NCI-H510A treated with DMSO at 0.1 percent for 48 hours (cell line): ENCODE measurements at regions not wholly inside any gene's neighbourhood (a gene's known extent, or its start where the extent isn't known, plus 50 kb on each side); places are given as distances from the start of the nearest gene placed in this dataset.
"Not testable (repeated sequence)": the region's sequence is repeated elsewhere in the genome, so short reads cannot be mapped to it uniquely, and the experiment has no call there.

Experiments used
- DNase-seq: peaks from one replicate; lab custom pipeline; 2025; lab: John Stamatoyannopoulos, UW

DNA sequence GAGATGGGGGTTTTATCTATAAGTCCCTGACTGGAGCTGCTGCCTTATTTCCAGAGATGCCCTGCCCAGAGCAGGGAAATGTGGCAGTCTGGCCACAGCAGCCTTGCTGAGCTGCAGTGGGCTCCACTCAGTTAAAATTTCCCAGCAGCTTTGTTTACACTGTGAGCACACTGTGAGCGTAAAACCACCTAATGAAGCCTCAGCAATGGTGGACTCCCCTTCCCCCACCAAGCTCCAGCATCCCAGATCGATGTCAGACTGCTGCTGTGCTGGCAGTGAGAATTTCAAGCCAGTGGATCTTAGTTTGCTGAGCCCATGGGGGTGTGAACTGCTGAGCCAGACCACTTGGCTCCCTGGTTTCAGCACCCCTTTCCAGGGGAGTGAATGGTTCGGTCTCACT is 208.7 kb upstream of the RAI14 start:
- no peak for DNase-seq

DNA sequence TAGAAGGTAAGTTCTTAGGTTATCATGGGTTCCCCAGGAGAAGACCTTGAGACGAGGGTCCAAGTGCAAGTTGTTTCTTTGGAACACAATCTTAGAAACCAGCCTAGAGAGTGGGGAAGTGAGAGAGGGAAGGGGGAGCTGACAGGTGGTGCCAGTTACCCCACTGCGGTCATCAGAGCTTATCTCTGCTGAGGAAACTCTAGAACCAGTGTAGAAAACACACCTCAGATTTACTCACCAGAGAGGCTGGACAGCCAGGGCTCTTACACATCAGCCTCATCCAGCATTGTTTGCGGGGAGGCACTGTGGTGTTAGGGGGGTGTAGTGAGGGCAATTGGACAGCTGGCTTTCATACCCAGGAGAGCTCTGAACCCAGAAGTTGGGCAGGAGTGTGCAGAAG is 206.5 kb upstream of the RAI14 start:
- no peak for DNase-seq

DNA sequence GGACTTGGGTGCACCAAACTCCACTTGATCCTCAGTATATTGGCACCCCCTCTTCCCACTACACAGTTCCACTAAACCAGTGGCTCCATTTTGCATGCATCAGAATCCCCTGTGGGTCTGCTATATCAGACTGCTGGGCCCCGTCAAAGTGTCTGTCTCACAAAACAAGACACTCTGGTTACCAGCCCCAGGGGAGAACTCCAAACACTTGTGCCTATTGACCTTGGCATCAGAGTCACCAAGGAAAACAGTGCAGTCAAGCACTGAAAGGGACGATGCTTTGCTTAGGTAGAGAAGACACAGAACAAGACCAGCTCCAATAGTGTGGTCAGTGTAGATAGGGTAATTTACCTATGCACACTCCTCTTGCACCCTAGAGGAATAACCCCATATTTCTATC is 205.8 kb upstream of the RAI14 start:
- DNase-seq, result no peak

DNA sequence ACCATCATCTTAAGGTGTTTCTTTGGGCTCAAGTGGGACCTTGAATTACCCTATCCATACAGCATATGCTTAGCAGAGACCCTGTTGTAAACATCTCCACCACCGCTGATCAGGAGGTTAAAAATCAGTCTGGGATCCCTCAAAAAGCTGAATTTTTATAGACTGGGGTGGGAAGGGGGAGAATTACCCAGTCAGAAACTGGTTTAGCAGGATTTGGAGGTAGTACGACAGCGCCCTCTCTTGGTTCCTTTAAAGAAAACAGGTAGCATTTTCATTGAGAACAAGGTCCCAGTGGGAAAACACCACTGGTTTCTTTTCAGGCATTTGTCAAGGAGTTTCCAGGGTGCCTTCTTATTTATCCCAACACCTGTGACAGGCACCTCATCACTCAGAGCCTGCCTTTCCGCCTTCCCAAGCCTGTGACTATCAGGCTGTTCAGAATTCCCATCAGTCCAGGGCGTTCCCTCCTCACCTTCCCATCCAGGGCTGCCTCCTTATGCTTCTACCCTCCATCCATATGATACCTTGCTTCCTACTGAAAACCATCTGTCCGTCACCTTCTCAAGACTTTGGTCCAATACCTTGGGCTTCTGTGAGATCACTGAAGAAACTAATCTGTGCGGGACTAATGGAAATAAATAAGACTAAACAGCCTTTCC is 203.8 kb upstream of the RAI14 start:
- DNase-seq, result peak; percentile 59

DNA sequence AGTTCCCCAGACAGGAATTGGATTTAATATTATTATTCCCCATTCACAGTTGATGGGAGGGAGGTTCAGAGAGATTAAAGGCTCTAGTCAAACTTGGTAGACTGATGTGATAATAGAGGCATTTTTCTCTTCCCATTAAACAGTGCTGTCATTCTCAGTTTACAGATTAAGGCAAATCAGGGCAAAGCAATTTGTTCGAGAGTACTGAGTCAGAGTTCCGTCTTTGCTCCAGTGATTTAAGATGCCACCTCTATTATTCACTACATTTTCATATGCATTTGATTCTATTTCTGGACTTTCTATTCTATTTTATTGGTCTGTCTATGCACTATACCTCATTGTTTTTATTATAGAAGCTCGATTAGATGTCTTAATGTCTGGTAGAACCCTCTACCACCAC is 201.0 kb upstream of the RAI14 start:
- DNase-seq, result no peak

DNA sequence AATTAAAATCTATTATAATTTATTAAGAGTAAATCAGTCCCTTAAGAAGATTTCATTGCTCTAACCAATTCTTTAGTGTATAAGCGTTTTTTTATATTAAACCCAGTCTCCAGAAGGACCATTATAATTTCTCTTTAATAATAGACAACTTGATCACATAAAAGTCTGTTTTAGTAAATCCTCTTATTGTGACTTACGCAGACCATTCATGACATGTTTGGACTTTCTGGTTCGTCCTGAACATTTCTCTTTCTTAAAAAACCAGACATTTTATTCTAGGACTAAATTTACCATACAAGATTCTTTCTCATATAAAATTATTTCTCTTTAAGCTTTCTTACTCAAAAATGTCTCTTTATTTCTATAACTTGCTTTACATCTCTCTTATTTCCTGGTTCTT is 196.2 kb upstream of the RAI14 start:
- DNase-seq, result no peak

DNA sequence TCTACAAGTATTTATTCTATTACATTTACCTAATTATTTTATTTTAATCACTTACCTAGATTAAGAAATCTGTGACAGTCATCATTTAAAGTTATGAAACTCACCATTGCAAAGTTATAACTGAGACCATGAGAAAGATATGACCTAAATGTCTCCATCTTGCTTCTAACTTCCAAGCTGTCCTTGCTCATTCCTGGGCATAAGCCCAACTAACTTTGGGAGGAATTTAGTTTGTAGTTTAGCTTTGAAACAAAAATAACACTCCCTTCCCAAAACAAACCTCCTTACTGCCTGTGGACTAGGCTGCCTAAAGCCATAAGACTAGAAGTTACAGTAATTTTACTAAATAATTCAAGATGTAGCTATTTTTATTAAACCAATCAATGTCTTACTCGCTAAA is 195.6 kb upstream of the RAI14 start:
- DNase-seq, result no peak

DNA sequence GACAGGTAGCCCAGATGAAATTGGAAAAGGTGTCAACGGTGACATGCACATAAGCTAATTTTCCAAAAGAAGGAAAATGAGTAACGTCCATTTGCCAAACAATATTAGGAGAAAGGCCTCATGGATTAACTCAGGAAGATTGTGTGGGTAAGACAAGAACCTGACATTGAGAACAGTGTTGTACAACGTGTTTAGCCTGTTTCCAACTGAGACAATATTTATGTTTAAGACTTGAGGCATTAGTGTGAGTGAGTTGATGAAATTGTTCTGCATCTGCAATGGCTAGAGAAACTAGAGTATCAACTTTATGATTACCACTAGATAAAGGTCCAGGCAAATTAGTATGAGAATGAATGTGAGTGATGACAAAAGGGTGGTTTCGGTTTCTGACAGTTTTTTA is 191.3 kb upstream of the RAI14 start:
- DNase-seq, result no peak

DNA sequence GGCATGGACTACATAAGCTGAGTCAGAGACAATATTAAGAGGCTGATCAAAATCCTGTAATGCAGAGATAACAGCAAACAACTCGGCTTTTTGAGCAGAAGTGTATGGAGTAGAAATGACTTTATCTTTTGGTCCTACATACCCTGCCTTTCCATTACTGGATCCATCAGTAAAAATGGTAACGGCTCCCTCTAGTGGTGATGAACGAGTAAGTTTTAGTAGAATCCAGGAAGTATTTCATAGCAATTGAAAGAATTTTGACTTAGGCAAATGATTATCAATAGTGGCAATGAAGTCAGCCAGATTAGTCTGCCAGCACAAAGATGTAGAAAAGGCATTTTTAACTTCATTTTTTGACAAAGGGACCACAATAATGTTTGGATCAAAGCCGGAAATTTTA is 190.8 kb upstream of the RAI14 start:
- DNase-seq, result peak; percentile 80

DNA sequence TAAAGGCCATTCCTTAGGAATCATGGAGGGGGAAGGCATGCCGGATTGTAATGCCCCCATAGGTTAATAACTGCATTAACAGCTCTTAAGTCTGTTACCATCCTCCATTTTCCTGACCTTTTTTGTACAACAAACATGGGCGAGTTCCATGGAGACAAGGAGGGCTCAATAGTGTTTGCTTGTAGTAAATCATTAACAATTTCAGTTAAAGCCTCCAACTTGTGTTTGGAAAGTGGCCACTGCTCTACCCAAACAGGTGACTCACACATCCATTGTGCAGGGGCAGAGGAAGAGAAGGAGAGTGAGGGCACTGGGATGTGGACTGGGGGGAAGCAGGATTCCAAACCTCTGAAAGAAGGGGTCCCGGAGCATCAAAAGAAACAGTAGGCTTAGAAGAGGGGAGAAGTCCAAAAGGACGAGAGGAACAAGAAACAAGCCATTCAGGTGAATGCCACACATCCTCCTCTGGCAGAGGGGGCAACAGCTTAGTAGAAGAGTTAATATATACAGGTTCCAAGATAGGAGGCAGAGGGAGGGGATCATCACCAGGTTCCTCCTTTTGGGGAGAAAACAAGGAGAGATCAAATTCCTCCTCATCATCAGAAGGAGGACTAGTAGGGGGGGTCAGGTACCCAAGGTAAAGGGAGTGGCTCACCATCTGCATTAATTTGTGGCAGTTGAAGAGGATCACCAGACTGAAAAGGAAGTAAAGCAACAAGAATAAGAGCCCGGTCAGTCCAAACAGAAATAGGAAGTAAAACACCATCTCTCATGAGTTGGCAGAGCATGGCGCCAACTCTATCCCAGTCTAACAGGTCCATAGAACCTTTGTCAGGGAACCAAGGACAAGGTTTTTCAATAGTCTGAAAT is 189.4 kb upstream of the RAI14 start:
- not testable (repeated sequence) for DNase-seq

DNA sequence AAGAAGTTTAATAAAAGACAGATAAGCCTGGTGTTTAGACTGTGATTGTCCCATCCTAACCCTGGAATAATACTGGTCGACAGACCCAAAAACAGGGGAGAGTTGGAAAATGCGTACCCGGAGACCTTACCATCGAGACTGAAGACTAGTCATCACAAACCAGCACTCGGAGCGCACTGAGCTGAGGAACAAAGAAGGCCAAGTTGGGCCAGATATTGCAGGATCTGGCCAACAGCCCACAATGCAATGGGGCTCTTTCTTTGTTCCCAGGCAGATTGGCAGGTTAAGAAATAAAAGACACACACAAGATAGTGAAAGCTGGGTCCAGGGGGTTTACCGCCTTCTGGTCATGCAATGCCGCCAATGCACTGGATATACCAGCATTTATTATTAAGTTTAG is 188.7 kb upstream of the RAI14 start:
- DNase-seq, result no peak

DNA sequence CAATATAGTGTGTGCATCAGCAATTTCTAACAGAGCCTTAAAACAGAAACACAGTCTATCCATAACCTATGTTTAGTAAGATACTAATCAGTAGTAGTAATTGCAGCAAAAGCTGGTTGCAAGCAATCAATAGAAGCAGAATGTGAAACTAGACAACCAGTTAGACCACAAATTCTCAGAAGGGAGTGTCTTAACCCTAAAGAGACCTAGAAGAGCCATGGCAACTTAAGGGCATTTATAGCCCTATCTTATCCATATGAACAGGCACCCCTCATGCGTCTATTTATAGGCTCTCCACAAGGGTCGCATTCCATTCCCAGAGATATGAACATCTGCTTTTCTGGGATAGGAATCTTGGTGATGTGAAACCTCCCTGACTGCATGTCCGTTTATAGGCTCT is 188.1 kb upstream of the RAI14 start:
- DNase-seq, result not testable (repeated sequence)

DNA sequence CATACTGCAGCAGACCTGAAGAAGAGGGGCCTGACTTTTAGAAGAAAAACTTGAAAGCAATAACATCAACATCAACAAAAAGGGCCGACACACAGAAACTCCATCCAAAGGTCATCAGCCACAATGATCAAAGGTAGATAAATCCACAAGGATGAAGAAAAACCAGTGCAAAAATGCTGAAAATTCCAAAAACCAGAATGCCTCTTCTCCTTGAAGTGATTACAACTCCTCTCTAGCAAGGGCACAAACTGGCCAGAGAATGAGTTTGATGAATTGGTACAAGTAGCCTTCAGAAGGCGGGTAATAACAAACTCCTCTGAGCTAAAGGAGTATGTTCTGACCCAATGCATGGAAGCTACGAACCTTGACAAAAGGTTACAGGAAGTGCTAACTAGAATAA is 186.2 kb upstream of the RAI14 start:
- no peak for DNase-seq

DNA sequence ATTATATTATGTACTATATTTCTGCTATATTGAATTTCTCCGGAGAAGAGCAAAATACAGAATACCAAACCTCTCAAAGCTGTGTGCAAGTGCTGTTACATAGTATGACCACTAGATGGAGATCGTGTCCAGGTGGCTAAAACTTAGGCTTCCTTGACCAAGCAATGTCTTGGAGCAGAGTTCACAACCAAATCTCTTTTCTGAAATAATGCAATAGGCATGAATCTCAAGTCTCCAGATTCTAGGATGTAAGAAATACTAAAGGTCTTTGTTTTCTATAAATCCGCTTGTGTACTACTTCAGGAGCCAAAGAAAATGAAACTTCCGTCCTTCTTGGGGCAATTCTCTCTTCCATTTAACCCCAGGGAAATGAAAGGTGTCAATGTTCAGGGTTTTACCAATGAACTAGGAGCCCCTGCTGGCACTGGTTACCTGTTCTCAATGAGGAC is 181.5 kb upstream of the RAI14 start:
- DNase-seq, result peak; percentile 94

DNA sequence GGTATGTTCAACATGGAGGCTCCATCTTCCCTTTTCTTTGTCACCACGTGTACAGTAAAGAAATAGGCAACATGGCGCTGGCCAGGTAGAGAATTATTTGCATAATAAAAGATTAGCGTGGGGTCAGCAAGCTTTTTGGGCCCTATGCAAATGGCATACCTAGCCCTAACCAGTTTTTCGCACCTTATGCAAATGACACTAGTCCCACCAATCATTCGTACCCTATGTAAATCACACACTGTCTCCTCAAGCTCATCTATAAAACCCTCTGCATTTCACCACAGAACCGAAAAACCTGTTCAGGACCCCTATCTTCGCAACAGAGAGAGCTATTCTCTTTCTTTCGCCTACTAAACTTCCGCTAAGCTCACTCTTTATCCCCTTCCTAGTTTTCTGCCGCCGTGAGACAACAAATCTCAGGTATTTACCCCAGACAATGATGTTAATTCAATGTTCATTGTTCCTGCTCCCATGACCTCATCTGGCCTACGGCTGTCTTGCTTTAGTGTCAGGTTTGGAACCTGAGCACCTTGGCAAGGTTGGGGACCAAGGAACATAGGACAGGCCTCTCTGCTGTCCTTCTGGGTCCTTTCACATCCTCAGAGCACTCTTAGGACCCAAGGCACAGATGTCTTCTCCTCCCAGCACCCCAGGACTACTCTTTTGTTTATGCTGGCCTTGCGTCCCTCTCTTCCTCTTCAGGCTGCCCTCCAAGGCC is 180.7 kb upstream of the RAI14 start:
- DNase-seq, result no peak

DNA sequence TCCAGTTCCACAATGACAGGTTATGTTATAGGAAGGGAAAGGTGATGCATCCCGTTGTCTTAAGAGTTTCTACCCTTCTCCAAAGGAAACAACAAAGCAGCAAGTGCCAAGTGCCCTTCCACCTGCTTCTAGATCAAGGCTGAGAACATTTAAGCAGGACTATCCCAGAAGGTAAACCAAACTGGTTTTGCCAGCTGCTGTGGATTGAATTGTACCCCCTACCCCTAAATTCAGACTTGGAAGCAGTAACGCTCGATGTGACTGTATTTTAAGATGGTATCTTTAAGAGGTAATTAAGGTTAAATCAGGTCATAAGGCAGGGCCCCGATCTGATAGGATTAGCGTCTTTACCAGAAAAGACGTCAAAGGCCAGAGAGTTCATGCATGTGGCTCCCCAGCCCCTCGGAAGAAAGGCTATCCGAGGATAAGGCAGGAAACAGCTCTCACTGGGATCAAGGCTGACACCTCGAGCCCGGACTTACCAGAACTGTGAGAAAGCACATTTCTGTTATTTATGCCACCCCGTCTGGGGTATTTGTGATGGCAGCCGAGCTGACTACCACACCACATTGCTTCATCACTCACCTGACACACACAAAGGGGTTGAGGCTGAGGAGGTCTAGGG is 179.1 kb upstream of the RAI14 start:
- DNase-seq, result no peak

DNA sequence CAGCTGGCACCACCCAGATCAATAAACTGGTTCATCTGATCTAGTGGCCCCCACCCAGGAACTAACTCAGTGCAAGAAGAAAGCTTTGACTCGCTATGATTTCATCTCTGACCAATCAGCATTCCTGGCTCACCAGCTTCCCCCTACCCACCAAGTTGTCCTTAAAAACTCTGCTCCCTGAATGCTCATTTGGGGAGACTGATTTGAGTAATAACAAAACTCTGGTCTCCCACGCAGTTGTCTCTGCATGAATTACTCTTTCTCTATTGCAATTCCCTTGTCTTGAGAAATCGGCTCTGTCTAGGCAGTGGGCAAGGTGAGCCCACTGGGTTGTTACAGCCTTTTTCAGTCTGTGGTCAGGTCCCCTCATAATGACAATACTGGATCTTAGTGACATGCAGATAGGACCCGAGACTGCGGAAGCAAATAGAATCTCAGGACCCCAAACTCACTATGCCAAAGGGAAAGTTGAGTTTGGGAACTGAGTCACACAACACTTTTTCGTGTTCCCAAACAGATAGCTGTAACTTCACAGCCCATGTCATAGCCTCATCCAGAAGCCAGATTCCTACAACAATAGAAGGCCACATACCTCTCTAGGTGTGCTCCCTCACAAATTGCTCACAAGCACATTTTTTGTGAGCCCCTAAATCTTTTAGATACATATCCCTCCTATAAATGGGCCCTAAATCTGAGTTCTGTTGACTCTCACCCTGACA is 175.2 kb upstream of the RAI14 start:
- DNase-seq, result no peak

DNA sequence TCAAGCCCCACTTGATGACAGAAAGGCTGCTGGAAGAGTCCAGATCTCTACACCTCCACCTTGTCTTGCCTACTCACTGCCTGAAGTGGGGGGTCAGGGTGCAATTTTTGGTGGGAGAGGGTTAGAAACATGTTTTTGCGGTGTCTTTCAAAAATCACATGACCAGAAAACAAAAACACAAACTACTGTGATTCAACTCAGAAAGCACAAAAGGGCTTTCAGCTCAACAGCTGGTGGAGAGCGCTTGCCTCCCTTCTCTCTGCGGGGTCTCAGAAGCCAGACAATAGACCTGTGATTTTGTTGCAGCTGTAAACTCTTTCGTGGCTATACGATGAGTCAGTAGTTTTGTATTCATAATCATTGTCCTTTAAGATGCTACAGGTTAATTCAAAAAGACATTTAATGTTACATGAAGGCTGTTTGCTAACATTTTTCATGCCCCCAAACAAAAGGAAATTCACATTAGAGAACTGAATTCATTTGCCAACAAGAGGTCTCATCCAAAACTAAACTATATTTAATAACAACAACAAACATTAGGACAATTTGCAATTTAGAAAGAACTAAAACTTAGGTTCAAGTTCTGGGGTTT is 172.6 kb upstream of the RAI14 start:
- DNase-seq, result no peak

DNA sequence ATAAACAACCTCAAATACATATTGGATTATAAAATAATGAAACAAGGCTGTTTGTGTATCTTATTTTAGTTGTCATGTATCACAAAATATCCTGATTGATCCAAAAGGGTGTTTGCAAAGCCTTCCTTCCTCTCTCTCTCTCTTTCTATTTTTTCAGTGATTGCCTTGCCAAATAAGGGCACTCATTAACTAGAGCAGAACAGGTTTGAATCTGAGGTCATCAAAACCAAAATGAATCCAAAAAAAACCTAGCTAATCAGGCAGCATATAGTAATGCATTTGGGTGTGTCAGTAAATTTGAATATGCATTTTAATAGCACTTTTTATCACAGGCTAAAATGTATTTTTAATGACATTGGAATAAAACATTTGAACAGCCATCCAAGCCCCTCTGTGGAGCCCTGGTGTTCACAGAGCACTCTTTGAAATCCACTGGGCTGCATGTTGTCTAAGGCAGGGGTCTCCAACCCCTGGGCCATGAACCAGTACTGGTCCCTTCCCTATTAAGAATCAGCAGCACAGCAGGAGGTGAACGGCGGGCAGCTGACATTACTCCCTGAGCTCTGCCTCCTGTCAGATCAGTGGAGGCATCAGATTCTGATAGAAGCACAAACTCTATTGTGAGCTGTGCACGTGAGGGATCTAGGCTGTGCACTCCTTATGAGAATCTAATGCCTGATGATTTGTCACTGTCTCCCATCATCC is 171.8 kb upstream of the RAI14 start:
- DNase-seq, result peak; percentile 79

DNA sequence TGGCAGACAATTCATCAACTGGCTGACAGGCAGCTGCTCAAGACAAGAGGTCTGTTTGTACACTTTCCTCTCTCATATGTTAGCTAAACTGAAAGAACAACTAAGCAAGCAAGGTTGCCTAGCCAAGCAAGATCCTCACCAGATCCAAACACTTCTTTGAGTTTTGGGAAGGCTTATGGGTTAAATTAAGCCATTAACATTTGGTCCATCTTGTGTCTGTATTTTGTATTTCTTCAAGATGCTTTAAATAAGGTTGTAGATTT is 170.4 kb upstream of the RAI14 start:
- DNase-seq, result peak; percentile 90
